Testis (tissue), 2 donors: ENCODE measurements at regions not wholly inside any gene's neighbourhood (a gene's known extent, or its start where the extent isn't known, plus 50 kb on each side); places are given as distances from the start of the nearest gene placed in this dataset.

ENCODE experiments used
- DNase-seq: peaks from one replicate; pipeline ENCODE4 v3.0.0-alpha.2; 2019
- H3K27ac ChIP-seq, 2 donors: fragments of 200-600 bp; sonication (generic); one replicate each; pipeline ENCODE4 v1.5.1; 2019
- H3K27me3 ChIP-seq: fragments of 200-600 bp; sonication (generic); one replicate; pipeline ENCODE4 v1.5.1; 2019
- H3K36me3 ChIP-seq: fragments of 200-600 bp; sonication (generic); one replicate; pipeline ENCODE4 v1.5.1; 2017; ENCODE audit warnings: low read depth; ENCODE audit errors: missing control alignments
- H3K4me1 ChIP-seq: fragments of 200-600 bp; sonication (generic); one replicate; pipeline ENCODE4 v1.5.1; 2019
- H3K4me3 ChIP-seq, 2 donors: fragments of 200-600 bp; sonication (generic); one replicate each; pipeline ENCODE4 v1.5.1; 2017 to 2019
- H3K9me3 ChIP-seq: fragments of 200-600 bp; sonication (generic); one replicate; pipeline ENCODE4 v1.5.1; 2017
- POLR2A ChIP-seq: fragments of 450-650 bp; IDR thresholded peaks from one replicate; pipeline ENCODE4 v1.6.1; 2017; ENCODE audit warnings: antibody characterized with exemption, mild to moderate bottlenecking, moderate library complexity
- WGBS, 2 donors: methylation state at CpG; one replicate each; pipeline ENCODE4 v1.1.5; 2018; 5-methylcytosine and 5-hydroxymethylcytosine counted together
- intact Hi-C: fragments of 100-400 bp; cut with DNase I; formaldehyde crosslinking; loops from one replicate; pipeline ENCODE4 v1.15.1; 2023; ENCODE audit warnings: low total_unique reads
- TF ChIP-seq, protein P1 (sequence below), 3 experiments: fragments of 450-650 bp in 2 of 3; fragments of 200-600 bp in 1 of 3; sonication (generic) in 1 of 3; IDR thresholded peaks; one replicate each; pipeline ENCODE4 v1.5.1; 2016 to 2019; ENCODE audit warnings: antibody characterized with exemption in 3 of 3, mild to moderate bottlenecking in 2 of 3, moderate library complexity in 1 of 3

DNA sequence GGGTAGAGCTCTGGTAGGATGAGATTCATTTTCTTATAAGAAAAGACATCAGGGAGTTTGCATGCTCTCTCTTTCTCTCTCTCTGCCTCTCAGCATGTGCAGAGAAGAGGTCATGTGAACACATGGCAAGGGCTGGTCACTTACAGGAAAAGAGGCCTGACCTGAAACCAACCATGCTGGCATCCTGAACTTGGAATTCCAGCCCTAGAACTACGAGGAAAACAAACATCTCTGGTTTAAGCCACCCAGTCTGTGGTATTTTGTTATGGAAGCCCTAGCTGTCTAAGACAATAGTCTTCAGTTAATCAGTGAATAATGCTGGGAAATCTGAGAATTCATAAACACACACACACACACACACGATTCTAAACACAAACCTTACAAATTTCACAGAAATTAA is 1104.2 kb upstream of the LRRN3 start:
- Histone ChIP-seq H3K4me3 (no peak overlapping the region), H3K9me3 (no peaks in the 10 kb centered on the region), H3K36me3 (no peaks in the 10 kb centered on the region), H3K4me1 (no peaks in the 10 kb centered on the region), H3K27me3 (no peaks in the 10 kb centered on the region), H3K27ac (no peak overlapping the region)
- DNase-seq = no peak
- intact Hi-C loops = no loop called here
- TF ChIP-seq, protein P1, sequence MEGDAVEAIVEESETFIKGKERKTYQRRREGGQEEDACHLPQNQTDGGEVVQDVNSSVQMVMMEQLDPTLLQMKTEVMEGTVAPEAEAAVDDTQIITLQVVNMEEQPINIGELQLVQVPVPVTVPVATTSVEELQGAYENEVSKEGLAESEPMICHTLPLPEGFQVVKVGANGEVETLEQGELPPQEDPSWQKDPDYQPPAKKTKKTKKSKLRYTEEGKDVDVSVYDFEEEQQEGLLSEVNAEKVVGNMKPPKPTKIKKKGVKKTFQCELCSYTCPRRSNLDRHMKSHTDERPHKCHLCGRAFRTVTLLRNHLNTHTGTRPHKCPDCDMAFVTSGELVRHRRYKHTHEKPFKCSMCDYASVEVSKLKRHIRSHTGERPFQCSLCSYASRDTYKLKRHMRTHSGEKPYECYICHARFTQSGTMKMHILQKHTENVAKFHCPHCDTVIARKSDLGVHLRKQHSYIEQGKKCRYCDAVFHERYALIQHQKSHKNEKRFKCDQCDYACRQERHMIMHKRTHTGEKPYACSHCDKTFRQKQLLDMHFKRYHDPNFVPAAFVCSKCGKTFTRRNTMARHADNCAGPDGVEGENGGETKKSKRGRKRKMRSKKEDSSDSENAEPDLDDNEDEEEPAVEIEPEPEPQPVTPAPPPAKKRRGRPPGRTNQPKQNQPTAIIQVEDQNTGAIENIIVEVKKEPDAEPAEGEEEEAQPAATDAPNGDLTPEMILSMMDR (IDR thresholded peaks at IDR 0.05) = no peak
- no peak for TF ChIP-seq POLR2A
- WGBS, 2 donors = 66 to 68% methylated on average over 2 of the region's 2 CpGs

DNA sequence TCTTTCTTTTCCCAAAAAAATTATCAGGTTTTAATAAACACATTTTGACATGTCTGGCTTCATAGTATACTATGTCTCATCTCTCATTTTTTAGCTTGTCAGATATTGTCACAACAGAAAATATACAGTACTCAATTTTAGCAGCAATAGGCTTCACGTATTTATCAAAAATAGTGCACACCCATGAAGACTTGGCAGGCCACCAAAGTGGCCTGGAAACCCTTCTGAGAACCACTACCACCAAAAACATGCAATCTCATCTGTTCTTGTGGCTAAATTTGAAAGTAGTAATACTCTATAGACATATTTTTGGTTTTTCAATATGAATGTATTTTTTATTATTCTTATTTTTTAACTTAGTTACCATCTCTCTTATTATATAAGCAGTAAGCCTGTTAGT is 1094.5 kb upstream of the LRRN3 start:
- Histone ChIP-seq H3K4me1 (no peaks in the 10 kb centered on the region), H3K27ac (no peak overlapping the region), H3K9me3 (no peaks in the 10 kb centered on the region), H3K4me3 (no peak overlapping the region), H3K27me3 (no peaks in the 10 kb centered on the region), H3K36me3 (no peaks in the 10 kb centered on the region)
- TF ChIP-seq, protein P1 (IDR thresholded peaks at IDR 0.05) = no peak
- TF ChIP-seq POLR2A = no peak
- intact Hi-C loops = no loop called here
- no peak for DNase-seq
- WGBS, 2 donors = 79 to 92% methylated on average over 1 of the region's 1 CpG

DNA sequence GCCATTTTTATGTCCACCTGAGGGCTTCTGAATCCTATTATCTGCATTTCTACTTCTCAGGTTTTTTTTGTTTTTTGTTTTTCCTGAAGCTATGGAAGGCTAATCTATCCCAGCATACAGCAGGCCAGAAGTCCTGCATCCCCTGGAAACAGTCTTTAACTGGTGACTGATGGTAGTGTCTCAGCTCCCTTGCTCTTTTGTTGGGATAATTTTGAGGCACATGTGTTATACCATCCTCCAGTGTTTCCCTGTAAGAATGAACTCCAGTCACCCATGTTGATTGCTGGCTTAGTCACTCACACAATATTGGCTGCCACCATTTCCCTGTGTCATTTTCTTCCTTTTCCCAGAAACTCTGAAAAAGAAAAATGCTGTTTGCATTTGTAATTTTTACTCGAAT is 1094.0 kb upstream of the LRRN3 start:
- DNase-seq = no peak

GRCh38 chr7:109997837-109998236 is 1093.1 kb upstream of the LRRN3 start:
- intact Hi-C loops = no loop called here
- no peak for DNase-seq
- no peak for TF ChIP-seq POLR2A
- TF ChIP-seq, protein P1 (IDR thresholded peaks at IDR 0.05) = no peak
- 94 to 97% methylated on average over 2 of the region's 2 CpGs for WGBS, 2 donors
- Histone ChIP-seq H3K4me3 (no peak overlapping the region), H3K9me3 (no peaks in the 10 kb centered on the region), H3K4me1 (no peaks in the 10 kb centered on the region), H3K27me3 (no peaks in the 10 kb centered on the region), H3K27ac (no peak overlapping the region), H3K36me3 (no peaks in the 10 kb centered on the region)

More for the DNA sequence above, 1094.0 kb upstream of the LRRN3 start:
- 83 to 86% methylated on average over 1 of the region's 1 CpG for WGBS, 2 donors
- H3K4me1 ChIP-seq = no peaks in the 10 kb centered on the region
- no peak for TF ChIP-seq POLR2A
- TF ChIP-seq, protein P1 (IDR thresholded peaks at IDR 0.05) = no peak
- intact Hi-C loops = no loop called here
- no peak overlapping the region for H3K27ac ChIP-seq
- H3K27me3 ChIP-seq = no peaks in the 10 kb centered on the region
- no peaks in the 10 kb centered on the region for H3K36me3 ChIP-seq
- no peak overlapping the region for H3K4me3 ChIP-seq
- no peaks in the 10 kb centered on the region for H3K9me3 ChIP-seq

GRCh38 chr7:110001254-110001938 is 1089.5 kb upstream of the LRRN3 start:
- no peaks in the 10 kb centered on the region for H3K9me3 ChIP-seq
- intact Hi-C loops = no loop called here
- TF ChIP-seq POLR2A = no peak
- TF ChIP-seq, protein P1 (IDR thresholded peaks at IDR 0.05) = no peak
- H3K27ac ChIP-seq = no peak overlapping the region
- H3K36me3 ChIP-seq = no peaks in the 10 kb centered on the region
- DNase-seq = no peak
- H3K27me3 ChIP-seq = no peaks in the 10 kb centered on the region
- no peak overlapping the region for H3K4me3 ChIP-seq
- no peaks in the 10 kb centered on the region for H3K4me1 ChIP-seq
- WGBS, 2 donors = 77 to 90% methylated on average over 1 of the region's 1 CpG
